GM12873 (cell line): ENCODE measurements at regions not wholly inside any gene's neighbourhood (a gene's known extent, or its start where the extent isn't known, plus 50 kb on each side); places are given as distances from the start of the nearest gene placed in this dataset.

ENCODE experiments used
- CTCF ChIP-seq: IDR thresholded peaks from 2 replicates; pipeline ENCODE4 v1.5.1; 2012; ENCODE audit warnings: low read depth, mild to moderate bottlenecking, moderate library complexity, low read length, control low read depth; ENCODE audit not compliant: insufficient read depth; ENCODE audit errors: missing control alignments

GRCh38 chr7:12945901-12946300 lies 258.5 kb downstream of the ARL4A start:
- no peak for TF ChIP-seq CTCF

- TF ChIP-seq CTCF = no peak
Observed at GRCh38 chr7:12947465-12947864, 260.0 kb downstream of the ARL4A start.

- TF ChIP-seq CTCF = no peak
Observed at GRCh38 chr7:12949060-12949931, 261.9 kb downstream of the ARL4A start.

GRCh38 chr7:12951397-12951801 lies 264.0 kb downstream of the ARL4A start:
- no peak for TF ChIP-seq CTCF

GRCh38 chr7:12954380-12955033 lies 267.1 kb downstream of the ARL4A start:
- TF ChIP-seq CTCF = no peak

GRCh38 chr7:12957487-12957886 lies 270.1 kb downstream of the ARL4A start:
- TF ChIP-seq CTCF = no peak

- TF ChIP-seq CTCF = no peak
Observed at GRCh38 chr7:12961910-12962480, 274.6 kb downstream of the ARL4A start.
